Stimulated activated CD8-positive, alpha-beta memory T cell treated with anti-CD3 and anti-CD28 coated beads, Interleukin-15, amount 100 ng/mL, for 48 hours (primary cell): ENCODE measurements at regions not wholly inside any gene's neighbourhood (a gene's known extent, or its start where the extent isn't known, plus 50 kb on each side); places are given as distances from the start of the nearest gene placed in this dataset.
"Not testable (repeated sequence)": the region's sequence is repeated elsewhere in the genome, so short reads cannot be mapped to it uniquely, and the experiment has no call there.

Experiments used
- DNase-seq, 2 donors: peaks; one replicate each; pipeline ENCODE4 v3.0.0-alpha.2; 2020; ENCODE audit warnings: low read depth in 2 of 2

GRCh38 chr20:47843886-47844567, 58.7 kb upstream of the SULF2 start:
- no peak for DNase-seq

- DNase-seq, result not testable (repeated sequence)
These were observed 57.7 kb upstream of the SULF2 start for GRCh38 chr20:47842950-47843349.

GRCh38 chr20:47842004-47842403, 56.7 kb upstream of the SULF2 start:
- not testable (repeated sequence) for DNase-seq

GRCh38 chr20:47836256-47836817, 51.1 kb upstream of the SULF2 start:
- not testable (repeated sequence) for DNase-seq
